ENCODE measurements at regions not wholly inside any gene's neighbourhood (a gene's known extent, or its start where the extent isn't known, plus 50 kb on each side); places are given as distances from the start of the nearest gene placed in this dataset.

GRCh38 chr2:143840194-143840593, 679.7 kb downstream of the ZEB2 start:
- TF ChIP-seq CTCF (IDR thresholded peaks at IDR 0.05) = no peak
- TF ChIP-seq EP300 (IDR thresholded peaks at IDR 0.05) = no peak
- TF ChIP-seq POLR2A (IDR thresholded peaks at IDR 0.05) = no peak
- no peak for TF ChIP-seq POLR2AphosphoS5 (IDR thresholded peaks at IDR 0.05)
